NCI-H1105 treated with DMSO at 0.1 percent for 48 hours (cell line): ENCODE measurements at regions not wholly inside any gene's neighbourhood (a gene's known extent, or its start where the extent isn't known, plus 50 kb on each side); places are given as distances from the start of the nearest gene placed in this dataset.

Experiments used
- DNase-seq: peaks from one replicate; lab custom pipeline; 2025; lab: John Stamatoyannopoulos, UW

DNA sequence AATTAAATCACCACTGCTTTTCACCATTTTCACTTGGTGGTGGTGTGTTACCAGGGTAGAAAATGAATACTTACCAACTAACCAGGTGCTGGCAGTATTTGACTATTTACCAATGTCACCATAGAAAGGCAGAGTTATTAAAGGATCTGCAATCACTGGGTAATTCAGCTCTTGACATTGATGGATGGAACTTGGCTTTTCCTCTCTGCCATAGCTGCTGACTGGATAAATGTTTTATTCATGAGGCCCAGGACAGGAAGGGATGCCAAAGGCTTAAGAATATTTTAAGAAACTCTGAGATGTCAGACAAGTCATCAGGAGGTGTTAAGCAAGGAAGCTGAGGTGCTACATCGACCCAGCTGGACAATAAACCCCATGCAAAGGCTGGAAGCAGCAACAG is 495.5 kb upstream of the CFAP20DC start:
- peak; percentile 29 for DNase-seq

- no peak for DNase-seq
These were observed 492.5 kb upstream of the CFAP20DC start for GRCh38 chr3:59542276-59542675.

DNA sequence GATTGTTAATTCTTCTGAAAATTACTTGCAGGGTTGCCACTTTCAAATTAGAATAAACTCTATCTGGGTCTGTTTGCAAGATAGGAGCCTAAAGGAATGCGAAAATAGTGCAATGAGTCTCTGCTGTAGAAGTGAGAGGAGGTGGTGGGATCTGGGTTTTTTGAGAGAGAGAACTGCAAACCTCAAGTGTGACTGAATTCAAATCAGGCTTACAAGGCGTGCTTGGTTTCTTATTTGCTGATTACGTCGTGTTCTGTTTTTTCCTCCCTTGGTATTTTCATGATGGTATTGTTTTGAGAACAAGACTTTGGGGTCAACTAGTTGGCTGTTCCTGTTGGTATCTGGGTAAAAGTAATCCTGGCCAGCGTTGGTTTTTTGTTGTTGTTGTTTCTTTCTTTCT is 490.9 kb upstream of the CFAP20DC start:
- DNase-seq: no peak

DNA sequence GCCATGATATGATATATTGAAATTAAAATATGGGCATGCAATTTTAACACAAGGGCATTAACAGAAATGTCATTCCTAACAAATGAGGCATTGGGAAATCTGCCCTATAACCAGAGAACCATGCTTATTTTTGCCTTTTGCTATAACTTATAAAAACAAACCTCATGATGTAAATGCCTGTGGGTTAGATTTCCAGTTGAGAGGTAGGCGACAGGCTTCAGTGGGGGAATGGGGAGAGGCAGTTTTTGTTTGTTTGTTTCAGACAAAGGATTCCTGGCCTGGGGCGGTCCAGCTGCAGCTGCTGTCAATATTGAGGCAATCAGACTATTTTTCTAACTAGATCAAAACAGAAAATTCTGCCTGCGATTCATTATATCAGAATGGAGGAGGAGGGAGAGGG is 490.4 kb upstream of the CFAP20DC start:
- no peak for DNase-seq

DNA sequence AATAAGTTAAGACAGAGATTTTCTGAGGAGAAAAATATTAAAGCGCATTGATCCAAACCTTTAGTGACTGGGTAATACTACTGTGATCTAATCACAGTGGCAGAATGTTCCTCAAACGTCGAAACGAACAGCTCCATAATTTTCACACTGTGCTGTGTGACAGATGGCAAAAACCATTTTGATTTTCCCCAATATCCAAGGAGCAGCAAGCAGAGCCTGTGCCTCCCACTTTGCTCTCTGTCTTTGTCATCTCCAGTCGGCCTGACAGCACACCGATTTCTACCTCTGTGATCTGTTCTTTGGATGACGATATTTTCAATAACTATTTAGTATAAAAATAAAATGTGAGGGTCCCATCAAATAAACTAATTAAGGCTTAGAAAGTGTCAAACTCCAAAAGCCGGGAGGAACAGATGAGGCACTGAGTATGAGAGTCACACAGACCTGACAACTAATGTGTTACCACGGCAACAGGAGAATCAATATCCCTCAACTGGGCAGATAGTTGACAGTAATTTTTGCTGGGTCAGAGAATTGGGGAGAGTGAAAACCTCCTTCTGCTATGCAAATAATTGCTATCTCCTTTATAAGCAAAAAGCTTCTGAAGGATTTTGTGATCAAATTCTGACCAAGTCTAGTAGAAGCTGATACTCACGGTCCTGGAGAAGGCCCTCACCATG is 489.1 kb upstream of the CFAP20DC start:
- no peak for DNase-seq

DNA sequence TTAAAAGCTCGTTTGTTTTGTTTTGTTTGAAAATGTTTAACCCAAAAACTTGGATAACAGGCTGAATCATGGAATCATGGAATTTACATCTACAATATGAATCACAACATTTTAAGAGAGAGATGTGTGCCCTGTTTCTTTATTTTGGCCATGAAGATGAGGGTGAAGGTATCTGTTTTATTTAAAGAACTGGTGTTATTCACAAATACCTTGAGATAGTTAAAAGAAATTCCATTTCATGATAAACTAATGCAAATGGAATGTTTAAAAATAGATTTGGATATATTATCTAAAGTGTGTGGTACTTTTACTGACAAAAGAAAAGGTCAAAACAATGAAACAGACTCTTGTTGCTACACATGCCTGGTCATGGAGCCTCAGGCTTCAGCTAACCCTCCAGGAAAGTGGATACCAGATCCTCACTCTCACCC is 486.0 kb upstream of the CFAP20DC start:
- no peak for DNase-seq

DNA sequence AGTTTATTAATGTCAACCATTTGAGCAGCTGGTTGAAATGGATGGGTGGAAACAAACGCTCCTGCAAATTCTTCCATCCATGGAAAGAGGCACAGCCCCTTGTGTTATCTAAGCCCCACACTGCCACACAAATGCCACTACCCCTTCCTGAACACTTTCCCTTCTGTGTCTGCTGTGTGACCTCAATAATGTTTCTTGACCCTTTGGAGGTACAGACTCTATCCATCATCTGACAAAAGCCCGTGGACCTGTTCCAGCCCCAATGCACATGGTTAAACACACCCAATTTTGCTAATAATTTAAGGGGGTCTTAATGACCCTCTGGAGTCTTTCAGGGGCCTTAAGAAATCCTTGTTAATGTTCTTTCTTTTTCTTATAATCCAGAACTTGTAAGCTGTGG is 482.2 kb upstream of the CFAP20DC start:
- no peak for DNase-seq

DNA sequence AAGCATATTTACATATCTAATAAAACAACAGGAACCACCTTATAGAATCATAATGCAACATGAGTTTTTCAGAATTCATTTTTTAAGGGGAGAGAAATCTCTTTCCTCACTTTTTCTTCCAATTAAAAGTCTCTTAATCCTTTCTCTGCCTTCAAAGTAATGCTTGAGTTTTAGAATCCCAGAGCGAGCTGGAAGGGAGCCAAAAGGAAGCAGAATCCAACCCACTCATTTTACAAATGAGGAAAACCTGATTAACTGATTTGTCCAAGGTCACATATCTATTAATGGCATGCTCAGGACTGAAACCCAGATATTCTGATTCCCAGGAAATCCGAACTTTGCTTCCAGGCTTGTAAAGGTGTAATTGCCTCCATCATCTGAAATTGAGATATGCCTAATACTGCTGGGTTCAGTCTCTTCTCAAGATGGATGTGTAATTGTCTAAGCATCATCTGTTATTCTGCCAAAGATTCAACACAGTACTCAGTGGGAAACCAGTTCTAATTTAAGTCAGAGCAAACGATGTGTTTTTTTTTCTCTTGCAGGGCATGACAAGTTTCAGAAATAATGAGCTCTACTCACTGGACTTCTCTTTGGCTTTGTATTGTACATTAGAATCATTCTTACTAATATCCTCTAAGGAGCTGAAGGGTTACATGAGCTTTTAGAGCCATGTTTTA is 481.4 kb upstream of the CFAP20DC start:
- no peak for DNase-seq

- DNase-seq: no peak
These were observed 478.4 kb upstream of the CFAP20DC start for GRCh38 chr3:59528251-59528650.

DNA sequence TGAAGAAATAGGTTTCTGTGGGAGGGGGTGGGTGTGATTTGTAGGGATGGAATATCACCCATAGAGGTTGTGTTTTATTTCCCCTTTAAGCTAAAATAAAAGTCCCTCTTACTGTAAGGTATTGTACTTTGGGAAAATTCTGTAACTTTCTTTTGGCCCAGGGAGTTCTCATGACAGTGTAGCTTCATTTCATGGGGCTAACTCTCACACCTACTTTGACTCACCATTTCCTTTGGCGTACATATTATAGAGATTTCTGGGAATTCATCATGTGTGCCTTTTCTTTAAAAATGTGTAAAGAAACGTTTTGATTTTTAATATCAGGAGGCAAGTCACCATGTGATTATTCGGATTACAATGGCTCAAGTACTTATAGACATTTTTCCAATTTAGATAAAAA is 477.7 kb upstream of the CFAP20DC start:
- DNase-seq: no peak

DNA sequence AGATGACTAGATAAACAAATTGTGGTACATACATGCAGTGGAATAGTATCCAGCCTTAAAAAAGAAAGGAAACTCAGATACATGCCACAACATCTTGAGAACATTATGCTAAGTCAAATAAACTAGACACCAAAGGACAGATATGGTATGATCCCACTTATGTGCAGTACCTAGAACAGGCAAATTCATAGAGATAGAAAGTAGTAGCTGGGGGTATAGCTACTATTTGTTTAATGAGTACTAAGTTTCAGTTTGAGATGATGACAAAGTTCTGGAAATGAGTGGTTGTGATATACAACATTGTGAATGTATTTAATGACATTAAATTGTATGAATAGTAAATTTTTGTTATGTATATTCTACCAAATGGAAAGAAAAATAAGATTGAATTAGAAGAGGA is 477.2 kb upstream of the CFAP20DC start:
- no peak for DNase-seq

- no peak for DNase-seq
These were observed 472.7 kb upstream of the CFAP20DC start for GRCh38 chr3:59522550-59522949.

- DNase-seq: no peak
These were observed 469.3 kb upstream of the CFAP20DC start for GRCh38 chr3:59519094-59519493.

DNA sequence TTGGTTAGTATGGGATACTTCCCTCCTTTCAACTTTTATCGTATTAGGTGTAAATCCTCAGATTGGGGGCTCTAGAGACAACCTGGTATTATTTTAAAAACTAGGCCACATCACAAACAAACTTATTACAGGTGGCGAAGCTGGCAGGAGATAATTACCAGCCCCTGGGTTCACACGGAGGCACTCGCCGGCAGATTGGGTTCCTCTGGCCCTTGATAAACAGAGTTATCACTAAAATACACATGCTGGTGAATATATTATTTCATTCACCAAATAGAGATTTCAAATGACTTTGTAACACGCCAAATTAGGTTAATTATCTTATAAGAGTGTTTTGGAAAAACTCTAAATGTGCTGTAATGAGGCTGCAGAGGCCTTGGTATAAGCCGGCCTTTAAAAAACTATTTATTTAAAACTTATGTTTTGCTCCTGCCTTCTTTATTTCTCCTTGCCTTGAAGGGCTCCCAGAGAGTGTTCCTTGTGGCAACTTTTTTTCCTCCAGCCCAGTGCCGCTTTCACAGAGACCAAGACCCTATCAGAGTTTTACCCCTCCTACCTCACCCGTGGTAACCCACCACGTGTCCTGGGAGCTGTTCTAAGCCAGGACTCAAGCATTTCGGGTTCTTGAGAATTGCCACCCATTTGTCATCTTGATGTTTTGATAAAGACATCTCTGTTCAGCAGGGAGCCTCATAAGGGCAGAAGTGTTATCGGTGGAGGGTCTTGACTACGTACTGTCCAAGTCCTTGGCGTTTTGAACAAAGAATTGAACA is 468.6 kb upstream of the CFAP20DC start:
- DNase-seq: no peak

DNA sequence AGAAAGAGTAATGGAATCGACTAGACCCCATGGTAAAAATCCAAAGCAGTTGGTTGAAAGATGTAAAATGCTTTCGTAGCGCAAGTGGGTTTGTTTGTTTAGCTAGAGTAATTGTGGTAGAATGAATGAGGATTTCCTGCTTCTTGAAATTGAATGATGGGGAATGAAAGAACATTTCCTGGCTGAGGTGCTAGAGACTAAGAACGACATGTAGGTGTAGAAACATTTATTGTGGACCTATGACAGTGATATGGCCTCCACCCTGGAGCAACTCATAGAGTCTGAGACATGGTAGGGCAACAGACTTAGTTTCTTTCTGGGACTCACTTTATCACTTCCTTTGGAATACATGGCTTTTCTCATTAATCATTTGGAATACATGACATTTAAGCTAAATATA is 467.6 kb upstream of the CFAP20DC start:
- DNase-seq: no peak

DNA sequence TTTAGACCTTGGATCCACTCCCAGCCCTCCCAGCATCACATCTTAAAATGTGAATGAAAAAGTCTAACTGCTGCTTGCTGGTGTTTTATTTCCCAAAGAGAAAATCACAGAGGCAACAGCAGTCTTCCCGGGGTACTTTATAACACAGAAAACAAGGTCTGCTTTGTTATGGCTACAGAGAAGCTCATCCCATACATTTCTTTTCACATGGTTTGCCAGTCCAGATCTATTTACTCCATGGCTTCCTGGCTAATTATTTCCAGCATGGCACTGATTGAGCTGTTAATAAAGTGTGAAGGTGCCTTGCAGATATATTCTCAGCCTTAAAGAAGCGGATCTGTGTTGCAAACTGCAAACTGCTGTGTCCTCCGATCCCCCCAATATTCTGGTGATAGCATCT is 466.1 kb upstream of the CFAP20DC start:
- DNase-seq: no peak

GRCh38 chr3:59514865-59515482 is 465.1 kb upstream of the CFAP20DC start:
- DNase-seq: no peak

- no peak for DNase-seq
These were observed 463.7 kb upstream of the CFAP20DC start for GRCh38 chr3:59513570-59513969.

GRCh38 chr3:59512066-59512465 is 462.2 kb upstream of the CFAP20DC start:
- no peak for DNase-seq

- no peak for DNase-seq
These were observed 460.8 kb upstream of the CFAP20DC start for GRCh38 chr3:59510576-59510975.

DNA sequence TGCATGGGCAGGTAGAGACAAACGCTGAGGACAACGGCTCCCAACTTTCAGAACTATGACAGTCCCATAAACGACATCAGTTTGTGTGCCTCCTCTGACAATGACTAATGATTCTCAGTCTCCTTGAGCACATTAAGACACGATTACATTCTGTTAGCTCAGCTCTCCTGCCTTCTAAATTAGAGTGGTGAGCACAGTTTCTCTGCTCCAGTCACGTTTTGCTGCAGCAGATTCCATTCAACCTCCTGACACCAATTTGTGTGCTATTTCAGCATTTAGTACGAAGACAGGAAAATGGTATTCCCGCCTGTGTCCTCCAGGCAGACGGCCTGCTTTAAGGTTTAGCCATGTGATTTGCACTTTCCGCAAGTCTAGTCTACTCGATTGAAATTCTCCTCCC is 458.4 kb upstream of the CFAP20DC start:
- no peak for DNase-seq

- DNase-seq: no peak
These were observed 456.4 kb upstream of the CFAP20DC start for GRCh38 chr3:59506191-59506590.

- no peak for DNase-seq
These were observed 453.6 kb upstream of the CFAP20DC start for GRCh38 chr3:59503441-59503840.
